Loucy (cell line): ENCODE measurements at regions not wholly inside any gene's neighbourhood (a gene's known extent, or its start where the extent isn't known, plus 50 kb on each side); places are given as distances from the start of the nearest gene placed in this dataset.
"Not testable (repeated sequence)": the region's sequence is repeated elsewhere in the genome, so short reads cannot be mapped to it uniquely, and the experiment has no call there.

Experiments used
- H2AFZ ChIP-seq: fragments of 200-600 bp; sonication (generic); 2 replicates; pipeline ENCODE4 v1.6.0; 2016; ENCODE audit warnings: antibody characterized with exemption, mild to moderate bottlenecking, low read length, moderate library complexity
- H3F3A ChIP-seq: fragments of 200-600 bp; 2 replicates; pipeline ENCODE4 v1.6.0; 2016; ENCODE audit warnings: antibody characterized with exemption, low read depth, mild to moderate bottlenecking
- H3K27me3 ChIP-seq: fragments of 200-600 bp; sonication (generic); 2 replicates; pipeline ENCODE4 v1.6.1; 2014; ENCODE audit warnings: low read length, mild to moderate bottlenecking; ENCODE audit not compliant: insufficient read depth, poor library complexity, severe bottlenecking
- H3K36me3 ChIP-seq: fragments of 200-600 bp; sonication (generic); 2 replicates; pipeline ENCODE4 v1.6.1; 2016; ENCODE audit warnings: low read length; ENCODE audit not compliant: insufficient read depth
- H3K4me1 ChIP-seq: fragments of 200-600 bp; sonication (generic); 2 replicates; pipeline ENCODE4 v1.5.1; 2014; ENCODE audit warnings: low read length, mild to moderate bottlenecking; ENCODE audit not compliant: insufficient read depth, poor library complexity, severe bottlenecking
- H3K4me2 ChIP-seq: fragments of 200-600 bp; sonication (generic); 2 replicates; pipeline ENCODE4 v1.6.0; 2014; ENCODE audit warnings: antibody characterized with exemption, low read length, low read depth, mild to moderate bottlenecking; ENCODE audit not compliant: poor library complexity, severe bottlenecking
- H3K4me3 ChIP-seq: fragments of 200-600 bp; sonication (generic); 2 replicates; pipeline ENCODE4 v1.5.1; 2014; ENCODE audit warnings: low read length, mild to moderate bottlenecking, mixed read lengths; ENCODE audit not compliant: poor library complexity, severe bottlenecking
- H3K79me2 ChIP-seq: fragments of 200-600 bp; sonication (generic); 2 replicates; pipeline ENCODE4 v1.6.1; 2014; ENCODE audit warnings: low read length; ENCODE audit not compliant: insufficient read depth
- H3K9ac ChIP-seq: fragments of 200-600 bp; sonication (generic); 2 replicates; pipeline ENCODE4 v1.6.0; 2014; ENCODE audit warnings: mild to moderate bottlenecking, low read depth, low read length, moderate library complexity; ENCODE audit not compliant: poor library complexity, severe bottlenecking
- H3K9me2 ChIP-seq: fragments of 200-600 bp; sonication (generic); replicated peaks from 2 replicates; pipeline ENCODE4 v1.6.1; 2016; ENCODE audit warnings: low read depth, low read length, mixed read lengths
- H3K9me3 ChIP-seq: fragments of 200-600 bp; sonication (generic); 2 replicates; pipeline ENCODE4 v1.6.1; 2014; ENCODE audit warnings: mild to moderate bottlenecking, antibody characterized with exemption, low read length, low read depth; ENCODE audit not compliant: insufficient read depth
- H4K20me1 ChIP-seq: fragments of 200-600 bp; sonication (generic); 2 replicates; pipeline ENCODE4 v1.6.0; 2014; ENCODE audit warnings: antibody characterized with exemption, low read length, mild to moderate bottlenecking; ENCODE audit not compliant: insufficient read depth, poor library complexity, severe bottlenecking
- CTCF ChIP-seq: fragments of 200-600 bp; sonication (generic); conservative IDR thresholded peaks from 2 replicates; pipeline ENCODE4 v1.5.1; 2014; ENCODE audit warnings: mild to moderate bottlenecking, antibody characterized with exemption, low read length
- EZH2phosphoT487 ChIP-seq: fragments of 200-600 bp; IDR thresholded peaks from 2 replicates; pipeline ENCODE4 v1.6.1; 2018; ENCODE audit warnings: antibody characterized with exemption, mild to moderate bottlenecking, moderate library complexity, borderline replicate concordance

- no peaks in the 10 kb centered on the region for H3K27me3 ChIP-seq
- no peaks in the 10 kb centered on the region for H3K79me2 ChIP-seq
- no peak overlapping the region for H3K4me3 ChIP-seq
- TF ChIP-seq CTCF (no peak), EZH2phosphoT487 (no peak)
- H3K9me3 ChIP-seq, result peaks cover 13% of the 10 kb centered on the region; the same call in 1 of the 2 replicates
- no peaks in the 10 kb centered on the region for H3K36me3 ChIP-seq
- no peaks in the 10 kb centered on the region for H4K20me1 ChIP-seq
- H3K9ac ChIP-seq, result no peak overlapping the region
- no peak overlapping the region for H2AFZ ChIP-seq
- peaks cover 7% of the 10 kb centered on the region for H3K4me1 ChIP-seq
- H3K4me2 ChIP-seq, result no peak overlapping the region
- H3F3A ChIP-seq, result no peaks in the 10 kb centered on the region
- H3K9me2 ChIP-seq, result no peaks in the 10 kb centered on the region
These were observed 893.1 kb downstream of the TMEM121 start for GRCh38 chr14:106419376-106419965.

- not testable (repeated sequence) for H3K4me3 ChIP-seq, H3K36me3 ChIP-seq, H3K4me2 ChIP-seq, H3K79me2 ChIP-seq, H3K27me3 ChIP-seq, H3K4me1 ChIP-seq, H3K9me2 ChIP-seq, H4K20me1 ChIP-seq, H3F3A ChIP-seq, H2AFZ ChIP-seq
- Histone ChIP-seq H3K9me3 (peaks cover 13% of the 10 kb centered on the region; the same call in 1 of the 2 replicates), H3K9ac (peak overlapping the region; percentile 13)
- peak; percentile 66 for TF ChIP-seq CTCF
These were observed 895.1 kb downstream of the TMEM121 start for GRCh38 chr14:106421431-106422033.

DNA sequence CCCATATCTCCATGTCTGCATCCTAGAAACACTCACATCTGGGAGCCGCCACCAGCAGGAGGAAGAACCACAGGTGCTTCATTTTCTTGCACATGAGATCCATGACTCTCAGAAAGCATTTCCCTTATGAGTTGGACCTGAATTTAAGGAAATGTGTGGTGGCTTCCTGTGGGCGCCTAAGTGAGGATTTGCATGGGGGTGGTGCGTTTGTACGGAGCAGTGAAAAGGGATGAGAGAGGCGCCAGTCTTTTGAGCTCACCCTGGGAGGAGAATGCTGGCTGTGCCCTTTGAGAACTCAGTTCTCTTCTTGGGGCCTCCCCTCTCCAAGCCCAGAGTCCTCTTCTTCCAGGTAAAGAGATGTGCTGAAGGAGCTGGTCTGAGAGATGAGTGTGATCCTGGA lies 895.7 kb downstream of the TMEM121 start:
- H3K4me3 ChIP-seq, result no peak overlapping the region
- H3K27me3 ChIP-seq, result no peaks in the 10 kb centered on the region
- no peaks in the 10 kb centered on the region for H3K9me2 ChIP-seq
- H3K79me2 ChIP-seq, result no peaks in the 10 kb centered on the region
- peaks cover 7% of the 10 kb centered on the region for H3K4me1 ChIP-seq
- no peaks in the 10 kb centered on the region for H3K36me3 ChIP-seq
- H3K9ac ChIP-seq, result peak overlapping the region; percentile 13
- peaks cover 12% of the 10 kb centered on the region; the same call in 1 of the 2 replicates for H3K9me3 ChIP-seq
- H3F3A ChIP-seq, result no peaks in the 10 kb centered on the region
- no peaks in the 10 kb centered on the region for H4K20me1 ChIP-seq
- H2AFZ ChIP-seq, result no peak overlapping the region
- H3K4me2 ChIP-seq, result no peak overlapping the region
- no peak for TF ChIP-seq EZH2phosphoT487
- no peak for TF ChIP-seq CTCF

- not testable (repeated sequence) for H3K9ac ChIP-seq, H3K9me3 ChIP-seq, H2AFZ ChIP-seq, H3K27me3 ChIP-seq, H3F3A ChIP-seq, H3K79me2 ChIP-seq, H3K4me2 ChIP-seq, H3K4me1 ChIP-seq, H3K36me3 ChIP-seq, H3K9me2 ChIP-seq, H4K20me1 ChIP-seq, H3K4me3 ChIP-seq
These were observed 898.8 kb downstream of the TMEM121 start for GRCh38 chr14:106425150-106425549.
